Calu3 (cell line): ENCODE measurements at regions not wholly inside any gene's neighbourhood (a gene's known extent, or its start where the extent isn't known, plus 50 kb on each side); places are given as distances from the start of the nearest gene placed in this dataset.

Experiments
- BruUV-seq: library from RNA; stranded (reverse); fragments of 400-500 nt; replicated peaks from 2 replicates; lab custom pipeline; 2021; lab: Mats Ljungman, UMichigan
- CTCF ChIA-PET: fragments of 300-600 bp; sonication (Branson Sonifier 250); formaldehyde crosslinking; loops from one replicate; lab custom pipeline; 2022; ENCODE audit warnings: antibody characterized with exemption; lab: Charles Lee
- DNase-seq: peaks from one replicate; pipeline ENCODE4 v3.0.0; 2022
- H3K27ac Mint-ChIP-seq: one replicate; pipeline ENCODE4 v1.8.0; 2022; ENCODE audit warnings: mixed read lengths; ENCODE audit not compliant: unreplicated experiment
- H3K27me3 Mint-ChIP-seq: one replicate; pipeline ENCODE4 v1.8.0; 2022; ENCODE audit warnings: mixed read lengths; ENCODE audit not compliant: unreplicated experiment
- H3K36me3 Mint-ChIP-seq: one replicate; pipeline ENCODE4 v1.8.0; 2022; ENCODE audit warnings: mild to moderate bottlenecking, moderate library complexity, mixed read lengths; ENCODE audit not compliant: insufficient read depth, unreplicated experiment
- H3K4me1 Mint-ChIP-seq: one replicate; pipeline ENCODE4 v1.8.0; 2022; ENCODE audit warnings: mild to moderate bottlenecking, low read depth, mixed read lengths; ENCODE audit not compliant: unreplicated experiment
- H3K4me3 Mint-ChIP-seq: one replicate; pipeline ENCODE4 v1.8.0; 2022; ENCODE audit warnings: mild to moderate bottlenecking, low read depth, moderate library complexity, mixed read lengths; ENCODE audit not compliant: unreplicated experiment
- H3K9me3 Mint-ChIP-seq: one replicate; pipeline ENCODE4 v1.8.0; 2022; ENCODE audit warnings: low read depth, mixed read lengths; ENCODE audit not compliant: unreplicated experiment
- intact Hi-C: fragments of 100-400 bp; cut with micrococcal nuclease; formaldehyde crosslinking; loops from one replicate; pipeline ENCODE4 v1.10.0; 2022; ENCODE audit not compliant: unreplicated experiment
- TF ChIP-seq, protein P1 (sequence below): fragments of 200-600 bp; IDR thresholded peaks from one replicate; pipeline ENCODE4 v1.8.0; 2022; ENCODE audit warnings: antibody characterized with exemption; ENCODE audit not compliant: unreplicated experiment

DNA sequence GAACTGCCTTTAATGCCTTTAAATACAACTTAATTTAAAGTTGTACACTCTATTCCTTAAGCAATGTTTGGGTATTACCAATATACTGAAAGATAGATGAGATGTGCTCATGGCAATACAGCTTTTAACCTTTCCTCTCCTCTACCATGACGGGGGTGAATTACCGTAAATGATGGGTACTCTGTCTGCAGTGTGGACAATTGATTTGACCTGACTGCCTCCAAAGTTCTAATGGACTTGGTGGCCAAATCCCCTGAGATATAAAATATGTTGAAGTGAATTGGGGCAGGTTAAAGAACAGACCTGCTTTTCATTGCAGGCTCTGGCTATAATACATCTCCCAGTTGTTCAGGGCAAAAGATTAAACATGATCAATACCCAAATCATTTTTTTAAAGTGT is 367.4 kb upstream of the NR5A2 start:
- H3K27me3 Mint-ChIP-seq, result no peaks in the 10 kb centered on the region
- TF ChIP-seq, protein P1, sequence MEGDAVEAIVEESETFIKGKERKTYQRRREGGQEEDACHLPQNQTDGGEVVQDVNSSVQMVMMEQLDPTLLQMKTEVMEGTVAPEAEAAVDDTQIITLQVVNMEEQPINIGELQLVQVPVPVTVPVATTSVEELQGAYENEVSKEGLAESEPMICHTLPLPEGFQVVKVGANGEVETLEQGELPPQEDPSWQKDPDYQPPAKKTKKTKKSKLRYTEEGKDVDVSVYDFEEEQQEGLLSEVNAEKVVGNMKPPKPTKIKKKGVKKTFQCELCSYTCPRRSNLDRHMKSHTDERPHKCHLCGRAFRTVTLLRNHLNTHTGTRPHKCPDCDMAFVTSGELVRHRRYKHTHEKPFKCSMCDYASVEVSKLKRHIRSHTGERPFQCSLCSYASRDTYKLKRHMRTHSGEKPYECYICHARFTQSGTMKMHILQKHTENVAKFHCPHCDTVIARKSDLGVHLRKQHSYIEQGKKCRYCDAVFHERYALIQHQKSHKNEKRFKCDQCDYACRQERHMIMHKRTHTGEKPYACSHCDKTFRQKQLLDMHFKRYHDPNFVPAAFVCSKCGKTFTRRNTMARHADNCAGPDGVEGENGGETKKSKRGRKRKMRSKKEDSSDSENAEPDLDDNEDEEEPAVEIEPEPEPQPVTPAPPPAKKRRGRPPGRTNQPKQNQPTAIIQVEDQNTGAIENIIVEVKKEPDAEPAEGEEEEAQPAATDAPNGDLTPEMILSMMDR, result no peak
- CTCF ChIA-PET, result no interaction called here
- H3K4me3 Mint-ChIP-seq, result no peak overlapping the region
- no peaks in the 10 kb centered on the region for H3K36me3 Mint-ChIP-seq
- peaks cover 8% of the 10 kb centered on the region for H3K4me1 Mint-ChIP-seq
- no peak for DNase-seq
- no TSS peak for BruUV-seq
- no peak overlapping the region for H3K27ac Mint-ChIP-seq
- intact Hi-C loops, result no loop called here
- H3K9me3 Mint-ChIP-seq, result no peaks in the 10 kb centered on the region

DNA sequence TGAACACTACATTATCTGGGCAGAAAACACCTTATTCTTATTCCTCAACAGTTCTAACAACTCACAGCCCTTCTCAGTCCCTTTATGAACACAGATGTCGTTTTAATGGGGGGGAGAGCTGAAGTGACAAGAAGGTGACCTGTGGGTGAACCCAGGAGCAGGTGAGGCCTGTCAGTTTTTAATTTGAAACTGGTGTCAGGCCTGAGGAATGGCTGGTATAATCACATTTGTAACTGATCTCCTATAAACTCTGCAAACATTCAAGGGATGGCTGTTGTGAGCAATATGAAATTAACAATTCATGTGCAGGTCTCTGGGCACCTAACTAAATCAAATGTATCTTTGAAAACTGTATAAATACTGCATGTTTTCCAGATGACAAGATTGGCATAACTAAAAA is 362.1 kb upstream of the NR5A2 start:
- Mint-ChIP-seq H3K36me3 (no peaks in the 10 kb centered on the region), H3K27me3 (no peaks in the 10 kb centered on the region), H3K4me1 (peaks cover 16% of the 10 kb centered on the region), H3K4me3 (no peak overlapping the region), H3K27ac (no peak overlapping the region), H3K9me3 (peaks cover 2% of the 10 kb centered on the region)
- no TSS peak for BruUV-seq
- DNase-seq, result no peak
- CTCF ChIA-PET, result no interaction called here
- intact Hi-C loops, result no loop called here
- TF ChIP-seq, protein P1, result no peak

DNA sequence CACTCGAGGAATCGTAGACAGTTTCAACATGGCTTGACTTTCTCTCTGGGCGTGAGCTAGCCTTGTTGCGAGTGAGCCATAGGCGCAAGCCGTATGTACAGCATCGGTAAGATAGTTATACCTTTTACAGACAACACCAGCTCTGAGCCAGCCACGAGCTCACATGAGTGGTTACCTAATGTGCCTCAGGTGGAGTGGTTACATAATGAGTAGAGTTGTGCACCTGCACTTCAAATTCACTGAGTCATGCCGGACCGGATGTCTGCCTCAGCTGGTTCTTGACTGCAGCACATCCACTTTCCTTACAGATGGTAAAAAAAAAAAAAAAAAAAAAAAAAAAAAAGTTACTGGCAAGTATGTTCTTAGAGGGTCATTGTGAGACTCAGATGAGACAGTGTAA is 360.4 kb upstream of the NR5A2 start:
- no peak for DNase-seq
- Mint-ChIP-seq H3K27me3 (no peaks in the 10 kb centered on the region), H3K4me3 (no peak overlapping the region), H3K27ac (no peak overlapping the region), H3K9me3 (peaks cover 2% of the 10 kb centered on the region), H3K4me1 (peaks cover 16% of the 10 kb centered on the region), H3K36me3 (no peaks in the 10 kb centered on the region)
- BruUV-seq, result no TSS peak
- TF ChIP-seq, protein P1, result no peak
- CTCF ChIA-PET, result interaction anchor here (0.7 to 0.9 kb wide), 2 partner anchors 284 to 1366 kb away, joined by 3 to 6 read pairs; no protein-coding TSS in a partner anchor
- intact Hi-C loops, result no loop called here

DNA sequence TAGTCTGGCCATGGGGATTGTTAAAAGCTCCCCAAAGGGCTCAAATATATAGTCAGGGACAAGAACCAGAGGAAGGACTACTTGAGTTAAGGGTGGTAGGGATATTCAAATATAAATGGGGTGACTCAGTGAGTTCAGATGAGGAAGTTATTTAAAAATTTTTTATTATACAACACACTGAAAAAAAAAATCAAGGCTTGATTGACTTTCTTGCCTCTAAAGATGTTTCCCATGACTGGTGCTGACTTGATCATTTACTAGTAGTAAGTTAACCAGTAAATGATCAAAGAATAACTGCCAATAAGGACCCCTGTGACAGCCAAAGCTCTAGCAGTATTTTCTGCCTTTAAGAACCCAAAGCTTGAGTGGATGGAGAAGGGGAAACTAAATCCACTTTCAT is 357.6 kb upstream of the NR5A2 start:
- CTCF ChIA-PET, result interaction anchor here (0.7 kb wide), 1 partner anchor 152 kb away, joined by 3 read pairs; no protein-coding TSS in a partner anchor
- TF ChIP-seq, protein P1, result no peak
- DNase-seq, result no peak
- H3K4me3 Mint-ChIP-seq, result no peak overlapping the region
- BruUV-seq, result no TSS peak
- H3K4me1 Mint-ChIP-seq, result peaks cover 16% of the 10 kb centered on the region
- no peaks in the 10 kb centered on the region for H3K36me3 Mint-ChIP-seq
- intact Hi-C loops, result no loop called here
- H3K27me3 Mint-ChIP-seq, result no peaks in the 10 kb centered on the region
- no peak overlapping the region for H3K27ac Mint-ChIP-seq
- peaks cover 2% of the 10 kb centered on the region for H3K9me3 Mint-ChIP-seq
